Osteocyte (in vitro differentiated cells): ENCODE measurements at regions not wholly inside any gene's neighbourhood (a gene's known extent, or its start where the extent isn't known, plus 50 kb on each side); places are given as distances from the start of the nearest gene placed in this dataset.

ENCODE experiments used
- DNase-seq: peaks from one replicate; pipeline ENCODE4 v3.0.0; 2021; ENCODE audit warnings: mixed read lengths; ENCODE audit not compliant: unreplicated experiment; ENCODE audit errors: extremely low spot score
- H3K27ac Mint-ChIP-seq: one replicate; pipeline ENCODE4 v1.8.0; 2021; ENCODE audit warnings: mild to moderate bottlenecking, mixed read lengths; ENCODE audit not compliant: unreplicated experiment
- H3K27me3 Mint-ChIP-seq: one replicate; pipeline ENCODE4 v1.8.0; 2021; ENCODE audit warnings: mixed read lengths; ENCODE audit not compliant: unreplicated experiment
- H3K36me3 Mint-ChIP-seq: one replicate; pipeline ENCODE4 v1.8.0; 2021; ENCODE audit warnings: mixed read lengths; ENCODE audit not compliant: unreplicated experiment
- H3K4me1 Mint-ChIP-seq: one replicate; pipeline ENCODE4 v1.8.0; 2021; ENCODE audit warnings: mixed read lengths; ENCODE audit not compliant: unreplicated experiment
- H3K4me3 Mint-ChIP-seq: one replicate; pipeline ENCODE4 v1.8.0; 2021; ENCODE audit warnings: mild to moderate bottlenecking, moderate library complexity, mixed read lengths; ENCODE audit not compliant: unreplicated experiment
- H3K9me3 Mint-ChIP-seq: one replicate; pipeline ENCODE4 v1.8.0; 2021; ENCODE audit warnings: mixed read lengths; ENCODE audit not compliant: unreplicated experiment
- TF ChIP-seq, protein P1 (sequence below): fragments of 200-600 bp; sonication (generic); IDR thresholded peaks from 2 replicates; pipeline ENCODE4 v1.5.0; 2021; ENCODE audit warnings: antibody characterized with exemption, mild to moderate bottlenecking, moderate library complexity

DNA sequence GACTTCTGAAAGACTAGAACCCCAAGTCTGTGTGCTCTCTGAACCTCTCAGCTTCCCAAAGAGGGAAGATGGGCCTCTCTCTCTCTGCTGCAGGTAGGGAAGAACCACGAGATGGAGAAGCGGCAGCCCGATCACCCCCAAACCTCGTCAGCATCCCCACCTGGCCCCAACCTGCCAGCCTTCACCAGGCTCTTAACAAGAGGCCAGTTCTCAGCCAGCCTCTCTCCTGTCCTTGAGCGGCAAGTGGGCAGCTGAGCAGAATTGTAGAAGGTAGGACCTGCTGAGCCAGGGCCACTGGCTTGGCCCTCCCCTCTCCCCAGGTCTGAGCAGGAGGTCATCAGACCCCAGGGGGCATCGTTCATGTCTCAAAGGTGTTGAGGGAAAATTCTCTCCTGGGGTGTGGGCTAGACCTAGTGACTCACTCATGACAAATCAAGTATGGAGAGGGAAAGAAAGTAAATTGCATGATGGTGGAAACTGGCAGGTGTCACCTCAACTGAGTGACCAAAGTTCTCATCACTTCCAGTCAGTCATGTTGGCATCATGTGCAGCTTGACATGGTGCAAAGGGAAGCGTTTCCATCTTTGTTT is 92.0 kb upstream of the GPR26 start:
- Mint-ChIP-seq H3K27ac (no peak overlapping the region), H3K4me3 (no peak overlapping the region), H3K36me3 (no peaks in the 10 kb centered on the region), H3K4me1 (no peaks in the 10 kb centered on the region), H3K27me3 (no peaks in the 10 kb centered on the region), H3K9me3 (no peaks in the 10 kb centered on the region)
- DNase-seq = no peak
- TF ChIP-seq, protein P1, sequence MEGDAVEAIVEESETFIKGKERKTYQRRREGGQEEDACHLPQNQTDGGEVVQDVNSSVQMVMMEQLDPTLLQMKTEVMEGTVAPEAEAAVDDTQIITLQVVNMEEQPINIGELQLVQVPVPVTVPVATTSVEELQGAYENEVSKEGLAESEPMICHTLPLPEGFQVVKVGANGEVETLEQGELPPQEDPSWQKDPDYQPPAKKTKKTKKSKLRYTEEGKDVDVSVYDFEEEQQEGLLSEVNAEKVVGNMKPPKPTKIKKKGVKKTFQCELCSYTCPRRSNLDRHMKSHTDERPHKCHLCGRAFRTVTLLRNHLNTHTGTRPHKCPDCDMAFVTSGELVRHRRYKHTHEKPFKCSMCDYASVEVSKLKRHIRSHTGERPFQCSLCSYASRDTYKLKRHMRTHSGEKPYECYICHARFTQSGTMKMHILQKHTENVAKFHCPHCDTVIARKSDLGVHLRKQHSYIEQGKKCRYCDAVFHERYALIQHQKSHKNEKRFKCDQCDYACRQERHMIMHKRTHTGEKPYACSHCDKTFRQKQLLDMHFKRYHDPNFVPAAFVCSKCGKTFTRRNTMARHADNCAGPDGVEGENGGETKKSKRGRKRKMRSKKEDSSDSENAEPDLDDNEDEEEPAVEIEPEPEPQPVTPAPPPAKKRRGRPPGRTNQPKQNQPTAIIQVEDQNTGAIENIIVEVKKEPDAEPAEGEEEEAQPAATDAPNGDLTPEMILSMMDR = no peak

DNA sequence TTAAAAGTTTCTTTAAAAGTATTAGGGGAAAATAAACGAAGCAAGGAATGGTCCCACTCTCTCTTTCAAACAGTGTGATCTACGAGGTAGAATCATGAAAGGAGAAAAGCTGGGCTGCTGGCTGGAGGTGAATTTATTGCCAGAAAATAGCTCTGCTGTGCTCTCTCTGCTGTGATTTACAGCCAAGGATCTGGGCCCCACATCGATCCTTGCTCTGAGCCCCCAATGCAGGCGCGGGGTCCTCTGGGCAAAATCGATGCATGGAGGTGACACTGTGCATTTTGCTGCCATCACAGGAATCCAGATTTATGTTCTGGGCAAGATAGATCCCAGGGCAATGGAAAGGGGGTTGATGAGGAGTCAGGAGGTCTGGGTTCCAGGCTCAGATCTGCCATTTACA is 91.0 kb upstream of the GPR26 start:
- TF ChIP-seq, protein P1 = no peak
- H3K27me3 Mint-ChIP-seq = no peaks in the 10 kb centered on the region
- no peaks in the 10 kb centered on the region for H3K9me3 Mint-ChIP-seq
- no peaks in the 10 kb centered on the region for H3K36me3 Mint-ChIP-seq
- no peak for DNase-seq
- H3K27ac Mint-ChIP-seq = no peak overlapping the region
- H3K4me3 Mint-ChIP-seq = no peak overlapping the region
- H3K4me1 Mint-ChIP-seq = no peaks in the 10 kb centered on the region

DNA sequence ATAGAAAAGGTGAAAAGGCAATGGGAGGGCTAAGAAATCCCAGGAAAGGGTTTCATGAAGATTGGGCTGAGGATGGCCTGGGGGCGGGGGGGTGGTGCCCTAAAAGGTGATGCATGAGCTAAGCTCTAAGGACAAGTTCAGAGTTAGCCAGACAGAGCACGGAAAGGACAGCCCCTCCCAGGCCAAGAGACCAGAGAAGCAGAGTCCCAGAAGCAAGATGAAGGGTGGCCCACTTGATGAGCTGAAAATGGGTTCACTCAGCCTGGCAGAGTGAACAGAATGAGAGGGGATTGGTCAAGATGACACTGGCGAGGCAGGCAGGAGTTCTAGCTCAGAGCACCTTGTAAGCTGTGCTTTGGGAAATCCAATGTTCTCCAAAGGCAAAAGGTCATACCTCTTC is 89.4 kb upstream of the GPR26 start:
- Mint-ChIP-seq H3K4me3 (no peak overlapping the region), H3K4me1 (no peaks in the 10 kb centered on the region), H3K27me3 (no peaks in the 10 kb centered on the region), H3K9me3 (no peaks in the 10 kb centered on the region), H3K36me3 (no peaks in the 10 kb centered on the region), H3K27ac (no peak overlapping the region)
- TF ChIP-seq, protein P1 = no peak
- DNase-seq = no peak

DNA sequence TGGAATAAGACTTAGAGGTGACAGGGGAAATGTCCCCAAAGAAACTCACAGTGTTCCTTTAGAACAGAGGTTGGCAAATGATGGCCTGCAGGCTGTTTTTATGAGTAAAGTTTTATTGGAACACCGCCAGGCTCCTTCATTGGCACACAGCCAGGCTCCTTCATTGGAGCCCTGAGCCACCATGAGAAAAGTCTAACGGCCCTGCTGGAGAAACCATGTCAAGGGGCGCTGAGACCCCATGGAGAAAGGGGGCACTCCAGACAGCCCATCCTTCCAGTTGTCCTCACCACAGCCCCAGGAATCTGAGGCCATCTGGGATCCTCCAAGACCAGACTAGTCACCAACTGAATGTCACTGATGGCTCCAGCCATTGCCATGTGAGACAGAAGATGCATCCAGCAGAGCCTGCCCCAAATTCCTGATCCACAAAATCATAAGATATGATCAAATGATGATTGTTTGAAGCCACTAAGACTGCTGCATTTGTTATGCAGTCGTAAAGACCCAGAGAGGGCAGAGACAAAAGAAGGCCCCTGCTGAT is 88.2 kb upstream of the GPR26 start:
- H3K4me3 Mint-ChIP-seq = no peak overlapping the region
- H3K4me1 Mint-ChIP-seq = no peaks in the 10 kb centered on the region
- H3K9me3 Mint-ChIP-seq = no peaks in the 10 kb centered on the region
- H3K27ac Mint-ChIP-seq = no peak overlapping the region
- H3K27me3 Mint-ChIP-seq = peaks cover 4% of the 10 kb centered on the region
- no peak for DNase-seq
- TF ChIP-seq, protein P1 = no peak
- no peaks in the 10 kb centered on the region for H3K36me3 Mint-ChIP-seq

DNA sequence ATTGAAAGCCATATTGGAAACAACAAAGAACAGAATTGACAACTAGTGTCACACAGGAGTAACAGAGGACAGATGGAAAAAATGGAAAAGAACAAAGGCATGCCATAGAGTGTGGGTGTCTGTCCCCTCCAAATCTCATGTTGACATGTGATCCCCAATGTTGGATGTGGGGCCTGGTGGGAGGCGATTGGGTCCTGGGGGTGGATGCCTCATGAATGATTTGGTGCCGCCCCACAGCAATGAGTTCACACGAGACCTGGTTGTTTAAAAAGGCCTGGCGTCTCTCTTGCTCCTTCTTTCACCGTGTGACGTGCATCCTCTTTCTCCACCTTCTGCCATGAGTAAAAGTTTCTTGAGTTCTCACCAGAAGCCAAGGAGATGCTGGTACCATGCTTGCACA is 87.4 kb upstream of the GPR26 start:
- Mint-ChIP-seq H3K36me3 (no peaks in the 10 kb centered on the region), H3K4me3 (no peak overlapping the region), H3K27me3 (peaks cover 12% of the 10 kb centered on the region), H3K9me3 (no peaks in the 10 kb centered on the region), H3K4me1 (no peaks in the 10 kb centered on the region), H3K27ac (no peak overlapping the region)
- no peak for DNase-seq
- TF ChIP-seq, protein P1 = no peak
